ENCODE measurements at regions not wholly inside any gene's neighbourhood (a gene's known extent, or its start where the extent isn't known, plus 50 kb on each side); places are given as distances from the start of the nearest gene placed in this dataset.

GRCh38 chr7:137110091-137110509, 233.4 kb downstream of the PTN start:
- no peak for TF ChIP-seq CREB1 (IDR thresholded peaks at IDR 0.05; ENCODE audit: low read depth)
- no peak for TF ChIP-seq TAF1 (IDR thresholded peaks at IDR 0.05; ENCODE audit: low read depth)
- no peak for TF ChIP-seq EP300 (IDR thresholded peaks at IDR 0.05; ENCODE audit: borderline replicate concordance)
- TF ChIP-seq EGR1 (IDR thresholded peaks at IDR 0.05) = no peak
- TF ChIP-seq USF1 (IDR thresholded peaks at IDR 0.05) = no peak
- no peak for TF ChIP-seq ZBTB7A (IDR thresholded peaks at IDR 0.05; ENCODE audit: low read depth)
- TF ChIP-seq CEBPB (IDR thresholded peaks at IDR 0.05) = no peak
- no peak for TF ChIP-seq TEAD4 (IDR thresholded peaks at IDR 0.05)
- no peak for TF ChIP-seq NFIC (IDR thresholded peaks at IDR 0.05)
- no peak for TF ChIP-seq FOXM1 (IDR thresholded peaks at IDR 0.05; ENCODE audit: borderline replicate concordance, low read depth)
- no peak for TF ChIP-seq RAD21 (IDR thresholded peaks at IDR 0.05; ENCODE audit: low read depth)
- no peak for TF ChIP-seq YY1 (IDR thresholded peaks at IDR 0.05; ENCODE audit: low read depth)
- TF ChIP-seq MAX (IDR thresholded peaks at IDR 0.05) = no peak
- no peak for TF ChIP-seq TCF12 (IDR thresholded peaks at IDR 0.05; ENCODE audit: low read depth)
- TF ChIP-seq REST (IDR thresholded peaks at IDR 0.05; ENCODE audit: low read depth) = no peak

- TF ChIP-seq RAD21 (IDR thresholded peaks at IDR 0.05; ENCODE audit: low read depth) (no peak), YY1 (IDR thresholded peaks at IDR 0.05; ENCODE audit: low read depth) (no peak), TCF12 (IDR thresholded peaks at IDR 0.05; ENCODE audit: low read depth) (no peak), CREB1 (IDR thresholded peaks at IDR 0.05; ENCODE audit: low read depth) (no peak), USF1 (IDR thresholded peaks at IDR 0.05) (no peak), EGR1 (IDR thresholded peaks at IDR 0.05) (no peak), EP300 (IDR thresholded peaks at IDR 0.05; ENCODE audit: borderline replicate concordance) (no peak), FOXM1 (IDR thresholded peaks at IDR 0.05; ENCODE audit: borderline replicate concordance, low read depth) (no peak), TAF1 (IDR thresholded peaks at IDR 0.05; ENCODE audit: low read depth) (no peak), CEBPB (IDR thresholded peaks at IDR 0.05) (no peak), REST (IDR thresholded peaks at IDR 0.05; ENCODE audit: low read depth) (no peak), NFIC (IDR thresholded peaks at IDR 0.05) (no peak), ZBTB7A (IDR thresholded peaks at IDR 0.05; ENCODE audit: low read depth) (no peak), TEAD4 (IDR thresholded peaks at IDR 0.05) (no peak), MAX (IDR thresholded peaks at IDR 0.05) (no peak)
These were observed 228.7 kb downstream of the CHRM2 start for GRCh38 chr7:137097111-137097510.

- TF ChIP-seq REST (IDR thresholded peaks at IDR 0.05; ENCODE audit: low read depth) (no peak), EP300 (IDR thresholded peaks at IDR 0.05; ENCODE audit: borderline replicate concordance) (no peak), ZBTB7A (IDR thresholded peaks at IDR 0.05; ENCODE audit: low read depth) (no peak), USF1 (IDR thresholded peaks at IDR 0.05) (no peak), TAF1 (IDR thresholded peaks at IDR 0.05; ENCODE audit: low read depth) (no peak), CREB1 (IDR thresholded peaks at IDR 0.05; ENCODE audit: low read depth) (no peak), CEBPB (IDR thresholded peaks at IDR 0.05) (no peak), YY1 (IDR thresholded peaks at IDR 0.05; ENCODE audit: low read depth) (no peak), EGR1 (IDR thresholded peaks at IDR 0.05) (no peak)
These were observed 228.2 kb downstream of the CHRM2 start for GRCh38 chr7:137096607-137097006.

GRCh38 chr7:137093198-137093597, 224.7 kb downstream of the CHRM2 start:
- no peak for TF ChIP-seq FOXM1 (IDR thresholded peaks at IDR 0.05; ENCODE audit: borderline replicate concordance, low read depth)
- no peak for TF ChIP-seq EP300 (IDR thresholded peaks at IDR 0.05; ENCODE audit: borderline replicate concordance)
- TF ChIP-seq TEAD4 (IDR thresholded peaks at IDR 0.05) = no peak
- TF ChIP-seq EGR1 (IDR thresholded peaks at IDR 0.05) = no peak
- TF ChIP-seq USF1 (IDR thresholded peaks at IDR 0.05) = no peak
- TF ChIP-seq TCF12 (IDR thresholded peaks at IDR 0.05; ENCODE audit: low read depth) = no peak
- no peak for TF ChIP-seq CEBPB (IDR thresholded peaks at IDR 0.05)
- TF ChIP-seq CREB1 (IDR thresholded peaks at IDR 0.05; ENCODE audit: low read depth) = no peak
- no peak for TF ChIP-seq MAX (IDR thresholded peaks at IDR 0.05)
- TF ChIP-seq TAF1 (IDR thresholded peaks at IDR 0.05; ENCODE audit: low read depth) = no peak
- TF ChIP-seq YY1 (IDR thresholded peaks at IDR 0.05; ENCODE audit: low read depth) = no peak
- TF ChIP-seq NFIC (IDR thresholded peaks at IDR 0.05) = no peak
- TF ChIP-seq REST (IDR thresholded peaks at IDR 0.05; ENCODE audit: low read depth) = no peak
- TF ChIP-seq ZBTB7A (IDR thresholded peaks at IDR 0.05; ENCODE audit: low read depth) = no peak

All from Ishikawa (cell line).